ENCODE measurements at regions not wholly inside any gene's neighbourhood (a gene's known extent, or its start where the extent isn't known, plus 50 kb on each side); places are given as distances from the start of the nearest gene placed in this dataset.
"Not testable (repeated sequence)": the region's sequence is repeated elsewhere in the genome, so short reads cannot be mapped to it uniquely, and the experiment has no call there.

DNA sequence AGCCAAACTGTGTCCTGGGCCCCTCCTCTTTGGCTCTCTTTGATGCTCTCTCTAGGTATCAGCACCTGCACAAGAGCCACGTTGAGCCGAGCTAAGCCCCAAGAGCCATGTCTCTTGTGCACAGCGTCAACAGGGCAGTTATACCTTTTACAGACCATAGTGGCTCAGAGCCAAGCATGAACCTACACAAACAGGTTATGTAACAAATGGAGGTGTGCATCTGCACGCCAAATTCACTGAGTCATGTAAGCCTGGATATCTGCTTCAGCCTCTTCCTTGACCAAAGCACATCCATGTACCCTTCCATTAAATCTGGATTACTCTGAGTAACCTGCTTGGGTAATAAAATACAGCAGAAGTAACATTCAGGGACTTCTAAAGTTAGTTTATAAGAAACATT, 509.7 kb downstream of the NAV3 start:
- H3K27ac Mint-ChIP-seq = no peak overlapping the region
- no peak overlapping the region for H3K4me3 Mint-ChIP-seq
- H3K27me3 Mint-ChIP-seq = no peaks in the 10 kb centered on the region
- ATAC-seq = no peak
- no peaks in the 10 kb centered on the region for H3K4me1 Mint-ChIP-seq
- H3K36me3 Mint-ChIP-seq (ENCODE audit: low read depth) = no peaks in the 10 kb centered on the region
- intact Hi-C loops (cut with DNase I, micrococcal nuclease) = no loop called here
- peaks cover 7% of the 10 kb centered on the region for H3K9me3 Mint-ChIP-seq (ENCODE audit: low read depth)
- POLR2A ChIA-PET = no interaction called here
- no peak for DNase-seq
- CTCF ChIA-PET = no interaction called here

DNA sequence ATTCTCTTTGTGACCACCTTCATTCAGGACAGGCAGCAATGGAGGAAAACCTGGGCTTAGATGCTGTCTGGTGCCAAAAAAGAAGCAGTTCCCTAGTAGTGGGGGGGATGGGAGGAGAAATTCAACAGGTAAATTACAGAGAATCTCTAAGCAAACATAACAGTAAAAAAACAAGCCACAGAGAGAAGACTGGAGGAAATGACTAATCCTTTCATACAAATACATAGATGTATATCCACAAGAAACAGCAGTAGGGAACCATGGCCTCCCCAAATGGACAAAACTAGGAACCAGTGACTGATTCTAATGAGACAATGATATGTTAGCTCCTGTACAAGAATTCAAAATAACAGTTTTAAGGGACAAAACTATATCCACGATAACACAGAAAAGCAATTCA, 513.0 kb downstream of the NAV3 start:
- no peak overlapping the region for H3K4me3 Mint-ChIP-seq
- peaks cover 13% of the 10 kb centered on the region for H3K9me3 Mint-ChIP-seq (ENCODE audit: low read depth)
- intact Hi-C loops (cut with DNase I, micrococcal nuclease) = no loop called here
- no peaks in the 10 kb centered on the region for H3K27me3 Mint-ChIP-seq
- no peak overlapping the region for H3K27ac Mint-ChIP-seq
- DNase-seq = no peak
- CTCF ChIA-PET = no interaction called here
- no peaks in the 10 kb centered on the region for H3K36me3 Mint-ChIP-seq (ENCODE audit: low read depth)
- POLR2A ChIA-PET = no interaction called here
- H3K4me1 Mint-ChIP-seq = no peaks in the 10 kb centered on the region
- no peak for ATAC-seq

DNA sequence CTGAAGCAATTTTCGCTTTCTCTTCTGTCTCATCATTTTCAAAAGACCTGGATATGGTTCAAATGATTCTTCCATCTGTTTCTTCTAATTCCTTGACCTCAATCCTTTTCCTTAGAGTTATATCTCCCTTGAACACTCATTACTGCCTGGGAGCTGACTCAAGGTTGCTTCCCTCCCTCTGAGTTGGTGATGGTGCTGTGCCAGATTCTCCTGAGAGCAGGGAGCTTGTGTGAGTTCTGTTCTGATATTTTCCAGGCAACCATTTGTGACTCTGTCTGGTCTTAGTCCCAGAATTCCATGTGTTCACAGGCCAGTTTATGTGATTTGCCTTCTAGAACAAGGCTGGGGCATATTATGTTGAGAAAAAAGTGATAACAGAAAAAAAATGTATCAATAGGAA, 505.1 kb upstream of the SYT1 start:
- no peaks in the 10 kb centered on the region for H3K27me3 Mint-ChIP-seq
- intact Hi-C loops (cut with DNase I, micrococcal nuclease) = no loop called here
- ATAC-seq (no peak), DNase-seq (no peak)
- H3K36me3 Mint-ChIP-seq (ENCODE audit: low read depth) = no peaks in the 10 kb centered on the region
- H3K4me3 Mint-ChIP-seq = no peak overlapping the region
- ChIA-PET POLR2A (no interaction called here), CTCF (no interaction called here)
- H3K4me1 Mint-ChIP-seq = no peaks in the 10 kb centered on the region
- no peak overlapping the region for H3K27ac Mint-ChIP-seq
- peaks cover 2% of the 10 kb centered on the region for H3K9me3 Mint-ChIP-seq (ENCODE audit: low read depth)

DNA sequence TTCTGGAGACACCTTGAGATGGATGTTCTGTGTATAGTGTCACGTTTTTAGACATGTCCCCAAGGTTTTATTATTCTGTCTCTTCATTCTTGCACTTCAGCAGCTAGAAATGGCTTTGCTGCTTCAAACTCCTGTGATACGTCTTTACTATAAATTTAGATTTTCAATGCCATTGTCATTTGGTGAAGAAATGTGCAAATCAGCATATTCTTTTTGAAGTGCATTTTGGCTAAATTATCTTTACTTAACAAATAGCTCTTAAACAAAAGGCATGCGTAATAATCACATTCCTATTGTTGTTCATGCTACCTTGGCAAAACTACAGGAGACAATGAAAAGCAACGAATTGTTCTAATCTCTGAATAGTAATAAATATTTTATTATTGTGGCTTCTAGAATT, 502.9 kb upstream of the SYT1 start:
- no peak for DNase-seq
- ATAC-seq = no peak
- no peaks in the 10 kb centered on the region for H3K4me1 Mint-ChIP-seq
- H3K27me3 Mint-ChIP-seq = no peaks in the 10 kb centered on the region
- ChIA-PET POLR2A (no interaction called here), CTCF (no interaction called here)
- H3K9me3 Mint-ChIP-seq (ENCODE audit: low read depth) = peaks cover 6% of the 10 kb centered on the region
- no peaks in the 10 kb centered on the region for H3K36me3 Mint-ChIP-seq (ENCODE audit: low read depth)
- no peak overlapping the region for H3K27ac Mint-ChIP-seq
- intact Hi-C loops (cut with DNase I, micrococcal nuclease) = no loop called here
- H3K4me3 Mint-ChIP-seq = no peak overlapping the region

DNA sequence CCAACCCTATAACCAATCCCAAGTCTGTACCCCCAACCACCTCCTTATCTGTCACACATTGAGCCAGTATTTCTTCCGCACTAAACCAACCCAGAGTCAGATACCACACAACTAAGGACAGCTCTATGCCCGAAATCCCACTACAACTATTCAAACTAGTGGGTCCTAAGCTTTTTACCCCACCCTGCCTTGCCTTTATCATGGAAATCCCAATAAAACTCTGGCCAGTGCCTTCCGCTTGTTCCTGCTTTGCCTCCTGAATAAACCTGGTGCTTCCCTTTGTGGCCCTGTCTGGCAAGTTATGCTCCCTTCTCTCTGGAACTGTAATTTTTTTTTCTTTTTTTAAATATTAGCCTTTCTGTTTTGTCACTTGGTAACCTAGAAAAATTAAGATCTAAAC, 493.3 kb upstream of the SYT1 start:
- ChIA-PET CTCF (no interaction called here), POLR2A (no interaction called here)
- Mint-ChIP-seq H3K9me3 (ENCODE audit: low read depth) (peaks cover 7% of the 10 kb centered on the region), H3K27ac (no peak overlapping the region), H3K27me3 (no peaks in the 10 kb centered on the region), H3K4me1 (no peaks in the 10 kb centered on the region), H3K36me3 (ENCODE audit: low read depth) (no peaks in the 10 kb centered on the region), H3K4me3 (no peak overlapping the region)
- no peak for ATAC-seq
- DNase-seq = no peak
- intact Hi-C loops (cut with DNase I, micrococcal nuclease) = no loop called here

DNA sequence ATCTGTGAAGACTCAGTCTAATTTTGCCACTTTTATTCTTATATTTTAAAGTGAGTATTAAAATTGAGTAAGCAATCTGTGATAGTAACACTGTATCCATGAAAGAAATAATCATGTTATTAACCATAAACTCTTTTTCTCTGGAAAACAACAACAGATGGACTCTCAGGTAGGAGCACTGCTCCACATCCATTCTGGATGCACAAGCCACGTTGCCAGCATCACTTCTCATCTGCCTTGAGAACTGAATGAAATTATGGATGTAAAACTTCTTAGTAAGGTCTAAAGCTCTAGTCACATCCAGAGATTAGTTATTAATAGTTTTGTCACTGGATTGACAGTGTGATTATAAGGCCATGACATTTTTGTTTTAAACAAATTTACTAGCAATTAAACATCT, 489.1 kb upstream of the SYT1 start:
- Mint-ChIP-seq H3K9me3 (ENCODE audit: low read depth) (peaks cover 12% of the 10 kb centered on the region), H3K36me3 (ENCODE audit: low read depth) (no peaks in the 10 kb centered on the region), H3K4me3 (no peak overlapping the region), H3K27ac (no peak overlapping the region), H3K4me1 (no peaks in the 10 kb centered on the region), H3K27me3 (no peaks in the 10 kb centered on the region)
- intact Hi-C loops (cut with DNase I, micrococcal nuclease) = no loop called here
- POLR2A ChIA-PET = no interaction called here
- ATAC-seq (no peak), DNase-seq (no peak)
- CTCF ChIA-PET = no interaction called here

DNA sequence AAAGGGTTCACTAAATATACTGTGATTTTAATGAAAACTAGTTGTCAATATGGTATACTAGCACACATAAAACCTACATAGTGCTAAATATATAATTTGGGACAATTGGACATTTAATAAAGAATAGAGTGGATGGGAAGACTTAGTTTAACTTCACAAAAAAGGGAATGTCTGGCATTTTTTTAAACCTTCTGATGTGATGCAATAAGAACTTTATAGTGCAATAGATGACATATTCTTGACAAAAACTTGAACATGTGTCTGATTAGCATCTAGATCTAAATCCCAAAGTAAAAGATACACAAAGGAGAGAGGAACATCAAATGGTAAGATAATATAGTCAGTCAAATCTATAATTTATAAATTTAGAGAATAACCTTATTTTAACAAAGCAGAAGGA, 488.3 kb upstream of the SYT1 start:
- Mint-ChIP-seq H3K4me3 (no peak overlapping the region), H3K27ac (no peak overlapping the region), H3K27me3 (no peaks in the 10 kb centered on the region), H3K36me3 (ENCODE audit: low read depth) (no peaks in the 10 kb centered on the region), H3K9me3 (ENCODE audit: low read depth) (peaks cover 12% of the 10 kb centered on the region), H3K4me1 (no peaks in the 10 kb centered on the region)
- CTCF ChIA-PET = no interaction called here
- no peak for DNase-seq
- no peak for ATAC-seq
- POLR2A ChIA-PET = no interaction called here
- intact Hi-C loops (cut with DNase I, micrococcal nuclease) = no loop called here

DNA sequence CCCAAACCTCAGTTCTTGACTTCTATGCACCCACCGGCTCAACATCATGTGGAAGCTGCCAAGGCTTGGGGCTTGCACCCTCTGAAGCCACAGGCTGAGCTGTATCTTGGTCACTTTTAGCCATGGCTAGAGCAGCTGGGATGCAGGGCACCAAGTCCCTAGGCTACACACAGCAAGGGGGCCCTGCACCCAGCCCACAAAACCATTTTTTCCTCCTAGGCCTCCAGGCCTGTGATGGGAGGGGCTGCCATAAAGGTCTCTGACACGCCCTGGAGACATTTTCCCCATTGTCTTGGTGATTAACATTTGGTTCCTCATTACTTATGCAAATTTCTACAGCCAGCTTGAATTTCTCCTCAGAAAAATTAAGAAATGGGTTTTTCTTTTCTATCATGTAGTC, 485.5 kb upstream of the SYT1 start:
- H3K27ac Mint-ChIP-seq; H3K36me3 Mint-ChIP-seq (ENCODE audit: low read depth); H3K4me3 Mint-ChIP-seq; CTCF ChIA-PET; ATAC-seq; DNase-seq; POLR2A ChIA-PET; intact Hi-C loops (cut with DNase I, micrococcal nuclease); H3K4me1 Mint-ChIP-seq; H3K27me3 Mint-ChIP-seq: not testable (repeated sequence)
- peaks cover 13% of the 10 kb centered on the region for H3K9me3 Mint-ChIP-seq (ENCODE audit: low read depth)

DNA sequence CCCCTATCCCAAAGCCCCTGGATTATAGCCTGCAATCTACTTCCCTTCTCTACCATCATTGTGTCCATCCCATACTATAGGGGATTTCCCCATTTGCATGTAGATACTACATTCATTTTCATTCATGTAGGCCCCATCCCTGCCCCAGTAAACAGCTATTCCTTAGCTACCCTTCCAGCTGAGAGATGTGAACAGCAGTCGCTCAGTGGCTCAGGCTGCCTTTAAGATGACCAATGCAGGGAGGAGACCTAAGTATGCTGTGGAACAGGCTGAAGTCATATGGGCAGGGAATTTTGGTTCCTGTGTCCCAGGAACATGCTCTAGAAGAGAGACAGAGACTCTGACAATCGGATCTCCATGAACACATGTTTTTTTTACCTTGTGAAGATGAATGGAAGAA, 481.2 kb upstream of the SYT1 start:
- Mint-ChIP-seq H3K36me3 (ENCODE audit: low read depth) (no peaks in the 10 kb centered on the region), H3K4me3 (no peak overlapping the region), H3K27me3 (no peaks in the 10 kb centered on the region), H3K9me3 (ENCODE audit: low read depth) (peaks cover 20% of the 10 kb centered on the region), H3K4me1 (no peaks in the 10 kb centered on the region), H3K27ac (no peak overlapping the region)
- intact Hi-C loops (cut with DNase I, micrococcal nuclease) = no loop called here
- POLR2A ChIA-PET = no interaction called here
- ATAC-seq (no peak), DNase-seq (no peak)
- CTCF ChIA-PET = no interaction called here

DNA sequence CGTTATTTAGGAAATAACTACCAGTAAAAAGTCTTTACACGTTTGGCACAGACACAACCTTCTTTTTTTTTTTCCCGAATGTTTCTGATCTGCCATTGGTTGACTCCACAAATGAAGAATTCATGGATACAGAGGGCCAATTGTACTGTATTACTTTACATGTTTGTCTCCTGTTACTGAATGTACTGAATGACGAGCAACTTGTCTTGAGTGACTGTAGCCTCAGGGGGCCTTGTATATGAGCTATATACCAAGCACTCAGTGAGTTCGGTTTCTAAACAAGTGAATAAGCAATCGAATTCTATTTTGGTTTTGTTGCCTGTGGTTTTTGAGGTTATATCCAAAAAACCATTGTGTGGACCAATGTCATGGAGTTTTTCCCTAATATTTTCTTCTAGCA, 480.0 kb upstream of the SYT1 start:
- H3K9me3 Mint-ChIP-seq (ENCODE audit: low read depth) = peaks cover 12% of the 10 kb centered on the region
- ATAC-seq = no peak
- DNase-seq = no peak
- no peaks in the 10 kb centered on the region for H3K27me3 Mint-ChIP-seq
- CTCF ChIA-PET = no interaction called here
- no peaks in the 10 kb centered on the region for H3K4me1 Mint-ChIP-seq
- H3K36me3 Mint-ChIP-seq (ENCODE audit: low read depth) = no peaks in the 10 kb centered on the region
- POLR2A ChIA-PET = no interaction called here
- no peak overlapping the region for H3K4me3 Mint-ChIP-seq
- H3K27ac Mint-ChIP-seq = no peak overlapping the region
- intact Hi-C loops (cut with DNase I, micrococcal nuclease) = no loop called here

DNA sequence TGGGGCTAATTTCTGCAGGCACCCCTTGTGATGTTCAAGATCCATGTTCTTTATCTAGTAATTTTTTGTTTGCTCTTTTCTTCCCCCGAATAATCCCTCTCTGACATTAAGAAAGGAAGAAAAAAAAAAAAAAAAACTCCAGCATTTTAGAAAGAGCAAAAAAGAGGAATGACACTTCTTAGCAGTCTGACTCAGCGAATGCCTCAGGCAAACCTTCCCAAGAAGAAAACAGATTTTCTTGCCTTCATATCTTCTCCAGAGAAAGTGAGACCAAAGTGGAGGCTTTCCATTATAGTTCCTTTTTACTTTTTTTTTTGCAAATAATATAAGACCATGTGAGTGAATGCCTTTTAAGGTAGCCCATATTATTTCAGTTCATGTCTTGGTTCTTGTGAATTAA, 479.0 kb upstream of the SYT1 start:
- Mint-ChIP-seq H3K27me3 (no peaks in the 10 kb centered on the region), H3K36me3 (ENCODE audit: low read depth) (no peaks in the 10 kb centered on the region), H3K9me3 (ENCODE audit: low read depth) (peaks cover 8% of the 10 kb centered on the region), H3K27ac (no peak overlapping the region), H3K4me1 (no peaks in the 10 kb centered on the region), H3K4me3 (no peak overlapping the region)
- POLR2A ChIA-PET = no interaction called here
- CTCF ChIA-PET = no interaction called here
- no peak for ATAC-seq
- DNase-seq = no peak
- intact Hi-C loops (cut with DNase I, micrococcal nuclease) = no loop called here

DNA sequence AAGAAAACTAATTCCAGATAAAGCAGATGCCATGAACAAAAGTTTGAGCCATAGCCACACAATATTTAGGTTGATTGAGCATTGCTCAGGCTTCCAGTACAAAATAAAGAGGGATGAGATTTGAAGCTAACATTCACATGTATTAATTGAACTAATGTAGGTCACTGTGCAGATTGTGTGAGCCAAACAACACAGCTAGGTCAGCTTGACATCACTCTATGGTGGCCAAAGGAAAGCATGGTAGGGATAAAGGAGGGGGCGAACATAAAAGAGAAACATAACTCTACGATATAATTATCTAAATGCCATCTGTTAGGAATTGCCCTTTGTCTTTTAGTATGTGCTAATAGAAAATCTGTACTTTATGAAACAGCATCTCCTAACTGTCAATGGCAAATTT, 477.7 kb upstream of the SYT1 start:
- Mint-ChIP-seq H3K4me1 (no peaks in the 10 kb centered on the region), H3K36me3 (ENCODE audit: low read depth) (no peaks in the 10 kb centered on the region), H3K9me3 (ENCODE audit: low read depth) (peaks cover 8% of the 10 kb centered on the region), H3K27me3 (no peaks in the 10 kb centered on the region), H3K4me3 (no peak overlapping the region), H3K27ac (no peak overlapping the region)
- CTCF ChIA-PET = no interaction called here
- ATAC-seq = no peak
- DNase-seq = no peak
- POLR2A ChIA-PET = no interaction called here
- intact Hi-C loops (cut with DNase I, micrococcal nuclease) = no loop called here

DNA sequence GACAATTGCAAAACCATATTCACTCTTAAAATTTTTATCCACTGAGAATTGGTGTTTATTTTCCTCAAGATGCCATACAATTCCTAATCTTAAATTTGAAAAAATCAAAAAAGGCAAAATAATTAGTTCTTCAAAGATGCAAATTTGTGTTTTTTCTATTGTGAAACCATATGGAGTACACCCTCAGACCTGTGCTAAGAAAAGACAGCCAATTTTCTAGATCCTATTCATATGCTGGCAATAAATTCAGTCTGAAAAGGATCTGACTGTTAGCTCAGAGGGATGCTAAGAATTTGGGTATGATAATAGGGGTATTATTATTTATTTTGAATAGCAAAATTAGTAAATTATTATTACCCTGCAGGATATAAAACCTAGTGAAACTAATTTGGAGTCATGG, 476.9 kb upstream of the SYT1 start:
- DNase-seq = no peak
- H3K4me3 Mint-ChIP-seq = no peak overlapping the region
- no peak for ATAC-seq
- no peaks in the 10 kb centered on the region for H3K27me3 Mint-ChIP-seq
- H3K36me3 Mint-ChIP-seq (ENCODE audit: low read depth) = no peaks in the 10 kb centered on the region
- CTCF ChIA-PET = no interaction called here
- peaks cover 8% of the 10 kb centered on the region for H3K9me3 Mint-ChIP-seq (ENCODE audit: low read depth)
- POLR2A ChIA-PET = no interaction called here
- no peak overlapping the region for H3K27ac Mint-ChIP-seq
- intact Hi-C loops (cut with DNase I, micrococcal nuclease) = no loop called here
- H3K4me1 Mint-ChIP-seq = no peaks in the 10 kb centered on the region
